ENCODE measurements at regions not wholly inside any gene's neighbourhood (a gene's known extent, or its start where the extent isn't known, plus 50 kb on each side); places are given as distances from the start of the nearest gene placed in this dataset.

- H3K4me2 ChIP-seq (ENCODE audit: low read length): no peak overlapping the region
- H2AFZ ChIP-seq (ENCODE audit: low read length): no peak overlapping the region
- no peak overlapping the region for H3K4me3 ChIP-seq (ENCODE audit: low read depth, low read length, poor library complexity, severe bottlenecking)
- H3K27me3 ChIP-seq (ENCODE audit: insufficient read depth, low read length): no peaks in the 10 kb centered on the region; the same call in 1 of the 2 replicates
- no peaks in the 10 kb centered on the region for H3K4me1 ChIP-seq (ENCODE audit: insufficient read depth, low read length, severe bottlenecking)
- no peaks in the 10 kb centered on the region for H4K20me1 ChIP-seq (ENCODE audit: insufficient read depth, low read length)
- H3F3A ChIP-seq (ENCODE audit: insufficient read depth, low read length): no peaks in the 10 kb centered on the region
- H3K9ac ChIP-seq (ENCODE audit: low read length): no peak overlapping the region
- H3K9me3 ChIP-seq (ENCODE audit: low read length): no peaks in the 10 kb centered on the region
- H3K79me2 ChIP-seq (ENCODE audit: insufficient read depth, low read length): no peaks in the 10 kb centered on the region
- H3K9me2 ChIP-seq (ENCODE audit: low read depth, low read length): no peaks in the 10 kb centered on the region
- no peak overlapping the region for H3K27ac ChIP-seq (ENCODE audit: low read depth, low read length, poor library complexity, severe bottlenecking)
- TF ChIP-seq, protein P1, sequence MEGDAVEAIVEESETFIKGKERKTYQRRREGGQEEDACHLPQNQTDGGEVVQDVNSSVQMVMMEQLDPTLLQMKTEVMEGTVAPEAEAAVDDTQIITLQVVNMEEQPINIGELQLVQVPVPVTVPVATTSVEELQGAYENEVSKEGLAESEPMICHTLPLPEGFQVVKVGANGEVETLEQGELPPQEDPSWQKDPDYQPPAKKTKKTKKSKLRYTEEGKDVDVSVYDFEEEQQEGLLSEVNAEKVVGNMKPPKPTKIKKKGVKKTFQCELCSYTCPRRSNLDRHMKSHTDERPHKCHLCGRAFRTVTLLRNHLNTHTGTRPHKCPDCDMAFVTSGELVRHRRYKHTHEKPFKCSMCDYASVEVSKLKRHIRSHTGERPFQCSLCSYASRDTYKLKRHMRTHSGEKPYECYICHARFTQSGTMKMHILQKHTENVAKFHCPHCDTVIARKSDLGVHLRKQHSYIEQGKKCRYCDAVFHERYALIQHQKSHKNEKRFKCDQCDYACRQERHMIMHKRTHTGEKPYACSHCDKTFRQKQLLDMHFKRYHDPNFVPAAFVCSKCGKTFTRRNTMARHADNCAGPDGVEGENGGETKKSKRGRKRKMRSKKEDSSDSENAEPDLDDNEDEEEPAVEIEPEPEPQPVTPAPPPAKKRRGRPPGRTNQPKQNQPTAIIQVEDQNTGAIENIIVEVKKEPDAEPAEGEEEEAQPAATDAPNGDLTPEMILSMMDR (IDR thresholded peaks at IDR 0.05; ENCODE audit: low read length): no peak
- no peak for TF ChIP-seq EZH2 (IDR thresholded peaks at IDR 0.05; ENCODE audit: borderline replicate concordance, low read length)
- no peaks in the 10 kb centered on the region for H3K36me3 ChIP-seq (ENCODE audit: insufficient read depth, low read length)
These were observed 51.7 kb upstream of the SPATS2L start for GRCh38 chr2:200254773-200255172.

GRCh38 chr2:200255549-200255948, 50.9 kb upstream of the SPATS2L start:
- no peaks in the 10 kb centered on the region; the same call in 1 of the 2 replicates for H3K27me3 ChIP-seq (ENCODE audit: insufficient read depth, low read length)

More at GRCh38 chr2:200255549-200255948, 50.9 kb upstream of the SPATS2L start:
- Histone ChIP-seq H3K27ac (ENCODE audit: low read depth, low read length, poor library complexity, severe bottlenecking) (no peak overlapping the region), H3F3A (ENCODE audit: insufficient read depth, low read length) (no peaks in the 10 kb centered on the region), H3K9me3 (ENCODE audit: low read length) (no peaks in the 10 kb centered on the region), H3K4me2 (ENCODE audit: low read length) (no peak overlapping the region), H3K4me3 (ENCODE audit: low read depth, low read length, poor library complexity, severe bottlenecking) (no peak overlapping the region), H3K9me2 (ENCODE audit: low read depth, low read length) (no peaks in the 10 kb centered on the region), H3K4me1 (ENCODE audit: insufficient read depth, low read length, severe bottlenecking) (no peaks in the 10 kb centered on the region), H4K20me1 (ENCODE audit: insufficient read depth, low read length) (no peaks in the 10 kb centered on the region), H3K36me3 (ENCODE audit: insufficient read depth, low read length) (no peaks in the 10 kb centered on the region), H3K9ac (ENCODE audit: low read length) (no peak overlapping the region), H2AFZ (ENCODE audit: low read length) (no peak overlapping the region), H3K79me2 (ENCODE audit: insufficient read depth, low read length) (no peaks in the 10 kb centered on the region)
- TF ChIP-seq EZH2 (IDR thresholded peaks at IDR 0.05; ENCODE audit: borderline replicate concordance, low read length): no peak
- TF ChIP-seq, protein P1 (IDR thresholded peaks at IDR 0.05; ENCODE audit: low read length): no peak

All from OCI-LY1 (cell line).